Middle frontal gyrus (tissue), 1 donor: ENCODE measurements at regions not wholly inside any gene's neighbourhood (a gene's known extent, or its start where the extent isn't known, plus 50 kb on each side); places are given as distances from the start of the nearest gene placed in this dataset.

Experiments
- DNase-seq: peaks from one replicate; pipeline ENCODE4 v3.0.0-alpha.2; 2015; ENCODE audit warnings: low spot score; ENCODE audit errors: extremely low spot score

GRCh38 chr2:104289651-104290565 lies 564.0 kb upstream of the POU3F3 start:
- DNase-seq, result no peak

DNA sequence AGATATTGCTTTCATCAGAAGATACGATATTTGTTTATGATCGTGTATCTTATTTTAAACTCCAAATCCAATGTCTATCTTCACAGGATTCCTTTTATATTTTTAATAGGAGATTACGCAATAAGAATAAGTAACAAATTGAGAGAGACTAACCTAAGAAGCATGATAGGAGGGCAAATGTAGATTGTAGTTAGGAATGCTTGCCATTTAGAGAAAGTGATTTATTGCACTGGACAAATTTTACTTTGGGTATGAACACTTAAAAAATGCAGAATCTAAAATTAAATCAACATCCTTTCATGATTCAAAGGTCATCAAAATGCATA lies 563.4 kb upstream of the POU3F3 start:
- DNase-seq, result no peak

GRCh38 chr2:104312684-104313083 lies 541.2 kb upstream of the POU3F3 start:
- no peak for DNase-seq

DNA sequence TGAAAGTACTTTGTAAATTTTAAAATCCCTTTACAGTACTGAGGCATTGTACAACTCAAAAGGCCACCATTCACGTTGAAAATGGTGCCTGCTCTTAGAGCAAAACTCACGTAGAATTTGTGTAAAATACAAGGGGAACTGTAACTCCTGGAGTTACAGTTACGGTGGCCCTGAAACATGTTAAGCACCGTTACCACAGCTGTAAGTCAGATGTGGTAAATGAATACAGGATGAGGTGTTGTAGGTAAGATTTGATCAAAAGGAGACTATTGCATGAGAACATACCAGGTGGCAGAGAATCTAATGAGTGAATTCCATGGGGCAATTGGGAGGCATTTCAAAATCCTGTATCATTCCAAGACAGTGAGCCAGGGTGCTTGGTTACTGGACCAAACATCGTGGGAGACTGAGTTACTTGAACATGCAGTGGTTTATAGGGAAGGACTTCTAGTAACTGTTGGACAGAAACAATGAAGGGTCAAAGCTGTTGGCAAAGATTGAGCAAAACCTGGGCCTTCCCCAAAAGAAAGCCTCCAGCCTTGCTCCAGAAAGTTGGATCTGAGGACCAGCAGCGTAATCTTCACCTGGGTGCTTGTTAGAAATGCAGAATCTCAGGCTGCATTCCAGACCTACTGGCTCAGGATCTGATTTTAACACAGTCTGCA lies 535.8 kb upstream of the POU3F3 start:
- DNase-seq, result no peak

GRCh38 chr2:104321116-104321795 lies 532.7 kb upstream of the POU3F3 start:
- DNase-seq, result no peak

GRCh38 chr2:104321796-104322349 lies 532.0 kb upstream of the POU3F3 start:
- no peak for DNase-seq

GRCh38 chr2:104332731-104333130 lies 521.2 kb upstream of the POU3F3 start:
- DNase-seq, result no peak

- no peak for DNase-seq
Measured at GRCh38 chr2:104337869-104338268, 516.0 kb upstream of the POU3F3 start.

DNA sequence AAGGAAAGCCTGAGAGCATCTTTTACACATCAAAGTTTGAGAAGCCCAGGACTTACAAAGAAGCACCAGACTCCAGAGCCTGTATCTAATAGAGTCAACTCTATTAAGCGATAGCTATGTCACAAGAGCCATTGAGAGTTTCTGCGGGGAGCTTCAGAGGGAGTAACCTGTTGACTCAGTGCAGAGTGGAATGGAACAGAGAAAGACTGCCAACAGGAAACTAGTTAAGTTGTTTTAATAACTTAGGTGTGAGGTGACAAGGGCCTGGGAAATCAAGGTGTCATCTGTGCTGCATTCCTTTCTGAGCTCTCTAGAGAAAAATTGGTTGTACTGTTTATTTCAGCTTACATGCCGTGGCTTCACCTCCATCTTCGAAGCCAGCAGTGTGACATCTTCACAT lies 513.8 kb upstream of the POU3F3 start:
- DNase-seq, result no peak

GRCh38 chr2:104340879-104341828 lies 512.8 kb upstream of the POU3F3 start:
- DNase-seq, result no peak

DNA sequence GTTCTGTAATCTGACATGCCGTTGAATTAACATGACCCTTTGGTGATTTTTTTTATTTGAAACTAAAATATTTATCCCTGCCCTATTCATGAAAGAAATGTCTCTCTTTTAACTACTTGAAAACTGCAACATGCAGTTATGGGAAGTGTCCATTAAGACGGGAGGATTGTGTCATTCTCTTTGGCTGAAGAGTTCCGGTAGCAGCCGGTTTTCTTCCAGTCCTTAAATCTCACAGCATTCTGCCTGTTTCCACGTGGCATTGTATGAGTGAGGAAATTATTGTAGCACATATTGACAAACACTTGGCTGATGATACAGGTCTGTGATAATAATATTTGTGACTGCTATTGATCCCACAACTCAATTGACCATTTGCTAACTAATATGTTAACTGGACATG lies 509.6 kb upstream of the POU3F3 start:
- no peak for DNase-seq

DNA sequence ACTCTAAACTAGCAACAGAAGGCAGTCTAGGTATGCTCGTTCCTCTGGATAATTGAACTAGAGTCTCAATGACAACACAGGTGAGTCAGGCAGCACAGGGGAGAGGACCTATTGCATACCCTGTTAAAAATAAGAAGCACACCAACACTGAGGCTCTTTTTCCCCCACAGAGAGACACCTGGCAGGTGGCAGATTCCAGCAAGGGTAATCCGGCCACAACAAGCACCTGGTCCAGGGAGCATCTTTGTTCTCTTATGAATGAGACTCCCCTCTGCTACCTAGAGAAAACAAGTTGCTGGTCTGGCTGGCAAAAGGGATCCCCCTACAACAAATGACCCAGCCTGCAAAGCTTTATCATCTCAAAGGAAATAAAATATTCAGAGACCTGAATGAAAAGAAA lies 508.9 kb upstream of the POU3F3 start:
- no peak for DNase-seq

DNA sequence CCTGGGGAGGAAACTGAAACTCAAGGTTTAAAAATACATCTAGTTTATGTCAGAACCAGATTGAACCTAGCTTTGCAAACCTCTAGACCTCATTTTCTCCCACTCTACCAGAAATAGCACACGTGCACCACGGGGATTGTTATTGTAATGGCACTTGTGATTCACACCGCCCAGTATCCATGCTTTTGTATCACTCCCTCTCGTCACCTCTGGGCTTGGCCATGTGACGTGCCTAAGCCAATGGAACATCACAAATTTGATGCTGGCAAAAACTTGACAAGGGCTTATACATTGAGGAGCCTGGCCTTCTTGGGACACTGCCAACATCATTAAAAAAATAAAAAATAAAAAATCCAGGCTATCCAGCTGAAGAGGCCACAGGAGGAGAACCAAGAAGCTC lies 495.8 kb upstream of the POU3F3 start:
- DNase-seq, result no peak

GRCh38 chr2:104361414-104361813 lies 492.5 kb upstream of the POU3F3 start:
- no peak for DNase-seq

DNA sequence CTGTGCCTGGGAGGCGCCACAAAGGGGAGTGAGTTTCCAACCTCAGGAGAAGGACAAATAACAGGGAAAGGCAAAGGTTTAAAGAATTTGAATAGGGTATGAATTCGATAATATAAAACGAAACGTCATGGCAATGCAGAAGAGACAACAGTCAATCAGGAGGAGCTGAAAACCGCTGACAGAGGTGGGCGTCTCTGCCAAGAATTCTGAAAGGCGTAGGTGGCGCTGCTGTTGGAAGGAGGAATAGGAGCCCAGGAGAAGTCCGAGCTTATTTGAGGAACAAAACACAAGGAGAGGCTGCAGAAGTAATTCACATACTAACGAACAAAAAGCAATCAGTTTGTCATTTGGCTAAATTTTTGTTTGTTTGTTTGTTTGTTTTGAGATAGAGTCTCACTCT lies 485.8 kb upstream of the POU3F3 start:
- no peak for DNase-seq

DNA sequence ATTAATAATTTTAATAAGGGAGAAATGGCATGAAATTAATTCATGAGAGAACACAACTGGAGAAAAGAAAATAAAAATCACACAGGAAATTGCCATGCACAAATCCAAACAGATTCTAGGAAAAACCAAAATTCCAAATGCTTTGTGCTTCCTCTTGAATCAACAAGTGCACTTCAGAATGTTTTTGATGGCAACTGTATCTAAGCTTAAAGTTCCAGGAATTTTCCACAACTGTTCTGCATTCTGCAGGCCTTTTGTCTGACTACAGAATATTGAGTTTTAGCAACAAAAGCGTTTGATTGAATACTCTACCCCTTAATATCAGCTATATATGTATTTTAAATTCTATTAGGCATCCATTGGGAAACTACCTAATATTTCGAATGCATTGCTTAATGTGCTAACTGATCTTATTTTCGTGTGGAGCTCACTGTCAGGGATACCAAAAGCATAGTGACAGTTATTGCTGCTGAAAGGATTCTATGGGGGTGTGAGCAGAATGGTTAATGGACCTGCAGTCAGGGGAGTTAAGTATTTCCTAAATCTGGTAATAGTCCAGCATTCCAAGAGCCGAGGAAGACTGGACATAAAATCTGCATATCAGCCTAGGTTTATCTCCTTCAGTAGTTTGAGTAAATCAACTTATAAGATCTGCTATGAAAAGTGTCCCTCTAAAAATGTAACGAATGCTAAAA lies 482.7 kb upstream of the POU3F3 start:
- no peak for DNase-seq

DNA sequence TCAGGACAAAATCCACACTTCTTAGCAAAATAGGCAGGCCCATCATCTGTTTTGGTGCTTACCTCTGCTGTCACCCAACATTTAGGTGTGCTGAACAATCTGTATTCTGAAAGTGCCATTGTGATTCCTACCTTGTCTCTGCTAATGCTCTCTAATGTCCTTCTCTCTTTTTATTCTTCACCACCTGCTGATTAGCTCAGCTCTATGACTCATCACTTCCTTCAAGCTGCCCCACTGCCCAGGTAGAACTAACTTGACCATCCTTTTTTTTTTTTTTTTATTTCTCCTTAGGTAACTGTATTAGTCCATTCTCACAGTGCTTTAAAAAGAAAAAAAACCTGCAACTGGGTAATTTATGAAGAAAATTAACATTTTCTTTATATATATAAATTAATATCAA lies 478.7 kb upstream of the POU3F3 start:
- no peak for DNase-seq

DNA sequence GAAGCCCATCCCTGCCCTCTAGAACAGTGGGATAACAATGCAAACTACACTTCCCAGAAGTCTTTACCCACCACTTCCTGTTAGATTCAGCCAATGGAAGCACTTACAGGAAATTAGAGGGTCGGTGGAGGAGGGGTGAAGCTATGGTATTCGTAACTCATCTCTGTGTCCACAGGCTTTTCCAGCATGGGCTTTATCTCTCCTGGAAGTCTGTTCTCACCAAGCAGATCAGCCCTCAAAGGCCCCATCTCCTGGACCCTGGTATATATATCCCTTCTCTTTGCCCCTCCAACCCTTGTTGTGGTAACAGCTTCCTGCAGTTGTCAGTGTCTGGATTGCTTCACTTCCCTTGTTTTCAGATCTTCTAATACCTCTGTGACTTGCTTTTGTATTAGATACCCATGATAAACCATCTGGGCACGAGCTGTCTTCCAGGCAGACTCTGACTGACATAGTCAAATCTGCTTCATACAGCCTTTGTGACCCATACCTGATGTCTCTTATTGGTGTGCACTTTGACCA lies 475.0 kb upstream of the POU3F3 start:
- peak; percentile 73 for DNase-seq

DNA sequence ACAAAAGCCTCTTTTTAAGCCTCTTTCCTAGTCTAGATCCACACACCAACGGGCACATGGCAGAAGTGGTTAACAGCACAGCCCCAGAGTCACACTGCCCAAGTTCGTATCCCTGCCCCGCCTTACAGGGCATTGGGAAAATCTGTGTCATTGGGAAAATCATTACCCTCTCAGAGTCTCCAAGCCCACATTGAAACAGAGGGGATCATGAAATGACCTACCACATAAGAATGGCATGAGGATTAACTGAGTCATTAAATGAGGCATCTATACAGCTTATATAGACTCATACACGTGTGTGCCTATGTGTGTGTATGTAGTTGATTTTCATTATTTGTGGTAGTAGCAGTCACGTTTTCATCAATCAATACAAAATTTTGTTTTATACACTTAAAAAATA lies 469.0 kb upstream of the POU3F3 start:
- DNase-seq, result no peak

GRCh38 chr2:104385743-104386142 lies 468.2 kb upstream of the POU3F3 start:
- no peak for DNase-seq
